NCI-H2196 treated with DMSO at 0.1 percent for 48 hours (cell line): ENCODE measurements at regions not wholly inside any gene's neighbourhood (a gene's known extent, or its start where the extent isn't known, plus 50 kb on each side); places are given as distances from the start of the nearest gene placed in this dataset.
"Not testable (repeated sequence)": the region's sequence is repeated elsewhere in the genome, so short reads cannot be mapped to it uniquely, and the experiment has no call there.

Experiments used
- DNase-seq: peaks from one replicate; lab custom pipeline; 2025; ENCODE audit not compliant: unreplicated experiment; lab: John Stamatoyannopoulos, UW

GRCh38 chr6:15088904-15089568 is 156.8 kb upstream of the JARID2 start:
- DNase-seq = no peak

GRCh38 chr6:15089569-15090144 is 156.2 kb upstream of the JARID2 start:
- DNase-seq = no peak

GRCh38 chr6:15090145-15090579 is 155.7 kb upstream of the JARID2 start:
- DNase-seq = no peak

GRCh38 chr6:15090745-15091384 is 155.0 kb upstream of the JARID2 start:
- DNase-seq = no peak

- DNase-seq = no peak
Measured at GRCh38 chr6:15096894-15097837, 148.7 kb upstream of the JARID2 start.

- DNase-seq = no peak
Measured at GRCh38 chr6:15101130-15101529, 144.7 kb upstream of the JARID2 start.

GRCh38 chr6:15102241-15102640 is 143.6 kb upstream of the JARID2 start:
- DNase-seq = no peak

- no peak for DNase-seq
Measured at GRCh38 chr6:15106958-15107643, 138.8 kb upstream of the JARID2 start.

- no peak for DNase-seq
Measured at GRCh38 chr6:15107644-15108382, 138.1 kb upstream of the JARID2 start.

GRCh38 chr6:15108383-15108715 is 137.5 kb upstream of the JARID2 start:
- no peak for DNase-seq

GRCh38 chr6:15109338-15110090 is 136.4 kb upstream of the JARID2 start:
- DNase-seq = no peak

GRCh38 chr6:15110726-15111354 is 135.0 kb upstream of the JARID2 start:
- no peak for DNase-seq

- DNase-seq = not testable (repeated sequence)
Measured at GRCh38 chr6:15111576-15111975, 134.3 kb upstream of the JARID2 start.

- DNase-seq = no peak
Measured at GRCh38 chr6:15113587-15113986, 132.3 kb upstream of the JARID2 start.

- DNase-seq = no peak
Measured at GRCh38 chr6:15114061-15114460, 131.8 kb upstream of the JARID2 start.

- no peak for DNase-seq
Measured at GRCh38 chr6:15116889-15117288, 129.0 kb upstream of the JARID2 start.

- no peak for DNase-seq
Measured at GRCh38 chr6:15121443-15121842, 124.4 kb upstream of the JARID2 start.

- no peak for DNase-seq
Measured at GRCh38 chr6:15121977-15122550, 123.8 kb upstream of the JARID2 start.

- DNase-seq = no peak
Measured at GRCh38 chr6:15129887-15130286, 116.0 kb upstream of the JARID2 start.
